Progenitor cell of endocrine pancreas (in vitro differentiated cells): ENCODE measurements at regions not wholly inside any gene's neighbourhood (a gene's known extent, or its start where the extent isn't known, plus 50 kb on each side); places are given as distances from the start of the nearest gene placed in this dataset.

Experiments used
- DNase-seq: peaks from one replicate; pipeline ENCODE4 v3.0.0; 2021; ENCODE audit warnings: low spot score; ENCODE audit not compliant: unreplicated experiment
- H3K27ac Mint-ChIP-seq: 2 replicates; pipeline ENCODE4 v1.8.0; 2021; ENCODE audit warnings: mild to moderate bottlenecking, moderate library complexity, mixed read lengths
- H3K27me3 Mint-ChIP-seq: 2 replicates; pipeline ENCODE4 v1.8.0; 2021; ENCODE audit warnings: mixed read lengths
- H3K36me3 Mint-ChIP-seq: 2 replicates; pipeline ENCODE4 v1.8.0; 2022; ENCODE audit warnings: mixed read lengths; ENCODE audit not compliant: insufficient read depth
- H3K4me1 Mint-ChIP-seq: 2 replicates; pipeline ENCODE4 v1.8.0; 2021; ENCODE audit warnings: low read depth, mixed read lengths
- H3K4me3 Mint-ChIP-seq: 2 replicates; pipeline ENCODE4 v1.8.0; 2021; ENCODE audit warnings: low read depth, mild to moderate bottlenecking, moderate library complexity, mixed read lengths
- H3K9me3 Mint-ChIP-seq: 2 replicates; pipeline ENCODE4 v1.8.0; 2021; ENCODE audit warnings: low read depth, mixed read lengths
- CTCF ChIP-seq: fragments of 200-600 bp; sonication (generic); IDR thresholded peaks from one replicate; pipeline ENCODE4 v1.5.0; 2021; ENCODE audit warnings: antibody characterized with exemption, mild to moderate bottlenecking; ENCODE audit not compliant: unreplicated experiment

- Mint-ChIP-seq H3K4me3 (no peak overlapping the region), H3K36me3 (no peaks in the 10 kb centered on the region), H3K27ac (no peak overlapping the region), H3K27me3 (peaks cover 27% of the 10 kb centered on the region), H3K4me1 (no peaks in the 10 kb centered on the region), H3K9me3 (no peaks in the 10 kb centered on the region)
- no peak for DNase-seq
- TF ChIP-seq CTCF: no peak
These were observed 67.6 kb upstream of the FOXF1 start for GRCh38 chr16:86442703-86443102.

- Mint-ChIP-seq H3K27ac (no peak overlapping the region), H3K27me3 (peaks cover 18% of the 10 kb centered on the region), H3K4me1 (no peaks in the 10 kb centered on the region), H3K9me3 (no peaks in the 10 kb centered on the region), H3K4me3 (no peak overlapping the region), H3K36me3 (no peaks in the 10 kb centered on the region)
- TF ChIP-seq CTCF: no peak
- DNase-seq: no peak
These were observed 66.7 kb upstream of the FOXF1 start for GRCh38 chr16:86443508-86444147.

- Mint-ChIP-seq H3K27me3 (peaks cover 15% of the 10 kb centered on the region), H3K27ac (no peak overlapping the region), H3K36me3 (no peaks in the 10 kb centered on the region), H3K4me3 (no peak overlapping the region), H3K9me3 (no peaks in the 10 kb centered on the region), H3K4me1 (no peaks in the 10 kb centered on the region)
- no peak for TF ChIP-seq CTCF
- no peak for DNase-seq
These were observed 66.1 kb upstream of the FOXF1 start for GRCh38 chr16:86444261-86444660.

- H3K4me1 Mint-ChIP-seq: no peaks in the 10 kb centered on the region
- no peak overlapping the region for H3K27ac Mint-ChIP-seq
- H3K9me3 Mint-ChIP-seq: no peaks in the 10 kb centered on the region
- no peak for DNase-seq
- H3K27me3 Mint-ChIP-seq: peaks cover 12% of the 10 kb centered on the region
- TF ChIP-seq CTCF: no peak
- H3K36me3 Mint-ChIP-seq: no peaks in the 10 kb centered on the region
- no peak overlapping the region for H3K4me3 Mint-ChIP-seq
These were observed 65.7 kb upstream of the FOXF1 start for GRCh38 chr16:86444661-86445060.

- Mint-ChIP-seq H3K4me1 (no peaks in the 10 kb centered on the region), H3K36me3 (no peaks in the 10 kb centered on the region), H3K4me3 (no peak overlapping the region), H3K27me3 (peaks cover 12% of the 10 kb centered on the region), H3K27ac (no peak overlapping the region), H3K9me3 (no peaks in the 10 kb centered on the region)
- no peak for DNase-seq
- no peak for TF ChIP-seq CTCF
These were observed 64.0 kb upstream of the FOXF1 start for GRCh38 chr16:86446279-86446678.
